ENCODE measurements at regions not wholly inside any gene's neighbourhood (a gene's known extent, or its start where the extent isn't known, plus 50 kb on each side); places are given as distances from the start of the nearest gene placed in this dataset.

GRCh38 chr3:118488732-118489131 is 545.9 kb downstream of the IGSF11 start:
- POLR2A ChIA-PET, result no interaction called here
- FAIRE-seq, result no peak
- Histone ChIP-seq H2AFZ (ENCODE audit: low read depth, low read length) (no peak overlapping the region), H4K20me1 (replicated peaks; ENCODE audit: control insufficient read depth, insufficient read depth, low read length) (no peaks in the 10 kb centered on the region), H3K27ac (ENCODE audit: extremely low read depth, low read depth, low read length) (no peak overlapping the region), H3K27me3 (ENCODE audit: control insufficient read depth in 2 of 2, insufficient read depth in 2 of 2, low read length in 2 of 2) (no peaks in the 10 kb centered on the region), H3K36me3 (ENCODE audit: control insufficient read depth, insufficient read depth, low read length) (no peaks in the 10 kb centered on the region), H3K4me1 (replicated peaks in 1 of 2; ENCODE audit: control insufficient read depth in 2 of 2, insufficient read depth in 2 of 2, low read length in 2 of 2) (no peaks in the 10 kb centered on the region), H3K9ac (ENCODE audit: insufficient read depth in 1 of 2, low read depth in 2 of 2, low read length in 2 of 2) (no peak overlapping the region), H3K4me3 (no peak overlapping the region), H3K79me2 (ENCODE audit: control insufficient read depth, insufficient read depth, low read length) (no peaks in the 10 kb centered on the region), H3K9me1 (ENCODE audit: control insufficient read depth, insufficient read depth, low read length) (no peaks in the 10 kb centered on the region), H3K4me2 (ENCODE audit: insufficient read depth, low read length) (no peak overlapping the region), H3K9me3 (replicated peaks; ENCODE audit: control insufficient read depth, insufficient read depth, low read depth, low read length) (no peaks in the 10 kb centered on the region)
- CTCF ChIA-PET (ENCODE audit: low intra/inter-chr PET ratio), result no interaction called here
- ATAC-seq, result no peak
- 11% methylated on average over 2 of the region's 3 CpGs for WGBS (ENCODE audit: insufficient coverage, low coverage, missing lambda C conversion rate)
- in situ Hi-C loops (cut with MboI), result no loop called here
- no TSS peak for BruUV-seq (replicated peaks)
- DNase-seq (ENCODE audit: extremely low read depth in 1 of 4, low spot score in 3 of 4), result no peak
- intact Hi-C loops (cut with micrococcal nuclease), result no loop called here
- no peak for TF ChIP-seq ZNF609 (CRISPR knock-in tag; IDR thresholded peaks at IDR 0.05; ENCODE audit: borderline replicate concordance)
- TF ChIP-seq FOSL1 (tag; conservative IDR thresholded peaks at IDR 0.05), result no peak
- TF ChIP-seq ZNF696 (CRISPR knock-in tag; conservative IDR thresholded peaks at IDR 0.05), result no peak
- TF ChIP-seq MITF (IDR thresholded peaks at IDR 0.05), result no peak
- no peak for TF ChIP-seq ID3 (CRISPR knock-in tag; IDR thresholded peaks at IDR 0.05)
- no peak for TF ChIP-seq ID3 (tag; IDR thresholded peaks at IDR 0.05)
- TF ChIP-seq RHOXF2B (CRISPR knock-in tag; conservative IDR thresholded peaks at IDR 0.05), result no peak
- TF ChIP-seq ZFP36 (IDR thresholded peaks at IDR 0.05; ENCODE audit: low read depth, low read length, partially characterized antibody), result no peak
- TF ChIP-seq TEAD1 (CRISPR knock-in tag; IDR thresholded peaks at IDR 0.05), result no peak
- no peak for TF ChIP-seq SMAD2 (IDR thresholded peaks at IDR 0.05; ENCODE audit: low read depth, low read length)
- TF ChIP-seq ZNF398 (CRISPR knock-in tag; IDR thresholded peaks at IDR 0.05), result no peak
- no peak for TF ChIP-seq FOXK2 (conservative IDR thresholded peaks at IDR 0.05 in 1 of 2, IDR thresholded peaks at IDR 0.05 in 1 of 2; ENCODE audit: low read depth in 2 of 2)
- no peak for TF ChIP-seq MXI1 (IDR thresholded peaks at IDR 0.05; ENCODE audit: low read depth, low read length)
- TF ChIP-seq FOXA3 (CRISPR knock-in tag; conservative IDR thresholded peaks at IDR 0.05 in 1 of 2, IDR thresholded peaks at IDR 0.05 in 1 of 2), result no peak

Measured in K562 (cell line).